ENCODE measurements at regions not wholly inside any gene's neighbourhood (a gene's known extent, or its start where the extent isn't known, plus 50 kb on each side); places are given as distances from the start of the nearest gene placed in this dataset.

GRCh38 chr20:52446421-52447224 lies 255.0 kb upstream of the ZFP64 start:
- TF ChIP-seq CTCF (IDR thresholded peaks at IDR 0.05) (no peak), EZH2 (IDR thresholded peaks at IDR 0.05; ENCODE audit: borderline replicate concordance, insufficient read depth, low read depth, low read length, poor library complexity, severe bottlenecking) (no peak)
